Lower leg skin (tissue), 4 donors: ENCODE measurements at regions not wholly inside any gene's neighbourhood (a gene's known extent, or its start where the extent isn't known, plus 50 kb on each side); places are given as distances from the start of the nearest gene placed in this dataset.
A peak's percentile ranks its signal among the peaks of the same experiment; 100 is the strongest.
"Not testable (repeated sequence)": the region's sequence is repeated elsewhere in the genome, so short reads cannot be mapped to it uniquely, and the experiment has no call there.

Source experiments
- DNase-seq, 2 donors: peaks; one replicate each; pipeline ENCODE4 v3.0.0-alpha.2; 2019; ENCODE audit warnings: low spot score in 2 of 2
- H3K4me3 ChIP-seq: fragments of 200-600 bp; sonication (generic); 2 replicates; pipeline ENCODE4 v1.5.1; 2017; ENCODE audit warnings: mild to moderate bottlenecking, low read depth; ENCODE audit not compliant: poor library complexity, severe bottlenecking
- CTCF ChIP-seq, 3 donors: fragments of 450-650 bp; IDR thresholded peaks; one replicate each; pipeline ENCODE4 v1.5.1; 2016; ENCODE audit warnings: antibody characterized with exemption in 3 of 3, mild to moderate bottlenecking in 3 of 3, moderate library complexity in 2 of 3
- POLR2A ChIP-seq, 2 donors: fragments of 450-650 bp; IDR thresholded peaks; one replicate each; pipeline ENCODE4 v1.6.1; 2016 to 2017; ENCODE audit warnings: antibody characterized with exemption in 2 of 2, mild to moderate bottlenecking in 1 of 2, moderate library complexity in 1 of 2
- WGBS, 2 donors: methylation state at CpG; one replicate each; pipeline ENCODE4 v1.1.5; 2018; 5-methylcytosine and 5-hydroxymethylcytosine counted together
- intact Hi-C: fragments of 100-400 bp; cut with DNase I; formaldehyde crosslinking; loops from one replicate; pipeline ENCODE4 v1.15.0; 2023; ENCODE audit warnings: low total_unique reads

- no peak overlapping the region for H3K4me3 ChIP-seq
- 86 to 89% methylated on average over 6 of the region's 6 CpGs for WGBS, 2 donors
- no peak for TF ChIP-seq POLR2A (IDR thresholded peaks at IDR 0.05)
- no peak for DNase-seq
- intact Hi-C loops: no loop called here
Measured at GRCh38 chr10:118430190-118430589, 88.1 kb upstream of the FAM204A start.

- peak; percentile 79 to 94 for DNase-seq
- WGBS, 2 donors: 18 to 38% methylated on average over 15 of the region's 15 CpGs
- H3K4me3 ChIP-seq: no peak overlapping the region
- intact Hi-C loops: loop anchor here (10.0 kb wide), 1 partner anchor 919 kb away; no protein-coding TSS in a partner anchor
- TF ChIP-seq POLR2A (IDR thresholded peaks at IDR 0.05): no peak
- no peak for TF ChIP-seq CTCF (IDR thresholded peaks at IDR 0.05)
Measured at GRCh38 chr10:118423800-118424442, 81.8 kb upstream of the FAM204A start.

GRCh38 chr10:118422241-118422640 lies 80.1 kb upstream of the FAM204A start:
- 67 to 70% methylated on average over 7 of the region's 7 CpGs for WGBS, 2 donors
- H3K4me3 ChIP-seq: no peak overlapping the region
- TF ChIP-seq POLR2A (IDR thresholded peaks at IDR 0.05): no peak
- TF ChIP-seq CTCF (IDR thresholded peaks at IDR 0.05): no peak
- no peak for DNase-seq
- intact Hi-C loops: loop anchor here (10.0 kb wide), 1 partner anchor 917 kb away; no protein-coding TSS in a partner anchor

GRCh38 chr10:118420049-118420448 lies 77.9 kb upstream of the FAM204A start:
- WGBS, 2 donors: 91 to 100% methylated on average over 2 of the region's 2 CpGs
- DNase-seq, H3K4me3 ChIP-seq: not testable (repeated sequence)
- intact Hi-C loops: loop anchor here (10.0 kb wide), 1 partner anchor 915 kb away; no protein-coding TSS in a partner anchor

GRCh38 chr10:118412932-118413331 lies 70.8 kb upstream of the FAM204A start:
- DNase-seq: no peak
- intact Hi-C loops: loop anchor here (5.0 kb wide), 1 partner anchor 494 kb away; no protein-coding TSS in a partner anchor
- TF ChIP-seq CTCF (IDR thresholded peaks at IDR 0.05): no peak
- TF ChIP-seq POLR2A (IDR thresholded peaks at IDR 0.05): no peak
- WGBS, 2 donors: 74 to 77% methylated on average over 8 of the region's 8 CpGs
- H3K4me3 ChIP-seq: no peak overlapping the region

- 83 to 89% methylated on average over 8 of the region's 8 CpGs for WGBS, 2 donors
- no peak overlapping the region for H3K4me3 ChIP-seq
- intact Hi-C loops: loop anchor here (5.0 kb wide), 1 partner anchor 495 kb away; no protein-coding TSS in a partner anchor
- DNase-seq: no peak
- TF ChIP-seq CTCF (IDR thresholded peaks at IDR 0.05) (no peak), POLR2A (IDR thresholded peaks at IDR 0.05) (no peak)
Measured at GRCh38 chr10:118412132-118412760, 70.1 kb upstream of the FAM204A start.
